HEK293 (cell line): ENCODE measurements at regions not wholly inside any gene's neighbourhood (a gene's known extent, or its start where the extent isn't known, plus 50 kb on each side); places are given as distances from the start of the nearest gene placed in this dataset.

Experiments used
- CTCF ChIA-PET: fragments of 350-600 bp; formaldehyde crosslinking; extraction: SDS; loops from one replicate; lab custom pipeline; 2021; ENCODE audit warnings: antibody characterized with exemption; lab: Yijun Ruan, JAX
- POLR2A ChIA-PET: fragments of 300-600 bp; formaldehyde crosslinking; extraction: SDS; loops from one replicate; lab custom pipeline; 2020; ENCODE audit warnings: antibody characterized with exemption, inconsistent platforms; lab: Yijun Ruan, JAX
- H3K27ac ChIP-seq: fragments of 200-500 bp; sonication (Bioruptor generic); 2 replicates; pipeline ENCODE4 v1.5.1; 2014; ENCODE audit warnings: low read depth, low read length, control low read depth, inconsistent platforms; ENCODE audit errors: extremely low read depth
- H3K36me3 ChIP-seq, 2 experiments: fragments of 200-500 bp in 1 of 2; sonication (Bioruptor generic) in 1 of 2; 1 replicate in 1 of 2; 2 replicates in 1 of 2; pipeline ENCODE4 v1.5.1; 2014 to 2017; ENCODE audit warnings: inconsistent platforms in 2 of 2, low read length in 2 of 2; ENCODE audit not compliant: control insufficient read depth in 2 of 2, insufficient read depth in 1 of 2
- H3K4me1 ChIP-seq: fragments of 200-500 bp; sonication (Bioruptor generic); 2 replicates; pipeline ENCODE4 v1.5.1; 2014; ENCODE audit warnings: mild to moderate bottlenecking, low read length, inconsistent platforms; ENCODE audit not compliant: control insufficient read depth, insufficient read depth
- H3K4me3 ChIP-seq: 2 replicates; pipeline ENCODE4 v1.5.1; 2011; ENCODE audit warnings: low read depth, mild to moderate bottlenecking, control low read depth, low read length, moderate library complexity
- H3K9me3 ChIP-seq: fragments of 200-500 bp; sonication (Bioruptor generic); 2 replicates; pipeline ENCODE4 v1.5.1; 2014; ENCODE audit warnings: low read depth, low read length, inconsistent platforms; ENCODE audit not compliant: control insufficient read depth, insufficient read depth
- FEZF1 ChIP-seq: fragments of 450-650 bp; formaldehyde crosslinking; IDR thresholded peaks from 2 replicates; pipeline ENCODE4 v1.5.1; 2016; ENCODE audit warnings: missing biosample characterization, missing genetic modification characterization
- GLIS2 ChIP-seq: fragments of 450-650 bp; formaldehyde crosslinking; IDR thresholded peaks from 2 replicates; pipeline ENCODE4 v1.5.1; 2016; ENCODE audit warnings: missing biosample characterization, missing genetic modification characterization
- KLF1 ChIP-seq: fragments of 450-650 bp; formaldehyde crosslinking; IDR thresholded peaks from 2 replicates; pipeline ENCODE4 v1.5.1; 2016; ENCODE audit warnings: missing biosample characterization, missing genetic modification characterization
- SP2 ChIP-seq: fragments of 450-650 bp; formaldehyde crosslinking; IDR thresholded peaks from 2 replicates; pipeline ENCODE4 v1.5.1; 2016; ENCODE audit warnings: missing biosample characterization, missing genetic modification characterization
- TRIM28 ChIP-seq: IDR thresholded peaks from 2 replicates; pipeline ENCODE4 v1.6.1; 2011; ENCODE audit warnings: low read length, control low read depth, borderline replicate concordance
- ZIC2 ChIP-seq: fragments of 450-650 bp; formaldehyde crosslinking; IDR thresholded peaks from 2 replicates; pipeline ENCODE4 v1.5.1; 2016; ENCODE audit warnings: missing biosample characterization, missing genetic modification characterization
- TF ChIP-seq, protein P1 (sequence below): fragments of 450-650 bp; formaldehyde crosslinking; IDR thresholded peaks from 2 replicates; pipeline ENCODE4 v1.5.1; 2016; ENCODE audit warnings: missing biosample characterization, missing genetic modification characterization
- TF ChIP-seq, protein P2 (sequence below): fragments of 450-650 bp; formaldehyde crosslinking; IDR thresholded peaks from 2 replicates; pipeline ENCODE4 v1.5.1; 2016; ENCODE audit warnings: missing biosample characterization, missing genetic modification characterization
- TF ChIP-seq, protein P3 (sequence below): fragments of 450-650 bp; formaldehyde crosslinking; IDR thresholded peaks from 2 replicates; pipeline ENCODE4 v1.5.1; 2016; ENCODE audit warnings: missing biosample characterization, missing genetic modification characterization, borderline replicate concordance
- TF ChIP-seq, protein P4 (sequence below): fragments of 450-650 bp; formaldehyde crosslinking; IDR thresholded peaks from 2 replicates; pipeline ENCODE4 v1.5.1; 2017; ENCODE audit warnings: missing biosample characterization, missing genetic modification characterization

DNA sequence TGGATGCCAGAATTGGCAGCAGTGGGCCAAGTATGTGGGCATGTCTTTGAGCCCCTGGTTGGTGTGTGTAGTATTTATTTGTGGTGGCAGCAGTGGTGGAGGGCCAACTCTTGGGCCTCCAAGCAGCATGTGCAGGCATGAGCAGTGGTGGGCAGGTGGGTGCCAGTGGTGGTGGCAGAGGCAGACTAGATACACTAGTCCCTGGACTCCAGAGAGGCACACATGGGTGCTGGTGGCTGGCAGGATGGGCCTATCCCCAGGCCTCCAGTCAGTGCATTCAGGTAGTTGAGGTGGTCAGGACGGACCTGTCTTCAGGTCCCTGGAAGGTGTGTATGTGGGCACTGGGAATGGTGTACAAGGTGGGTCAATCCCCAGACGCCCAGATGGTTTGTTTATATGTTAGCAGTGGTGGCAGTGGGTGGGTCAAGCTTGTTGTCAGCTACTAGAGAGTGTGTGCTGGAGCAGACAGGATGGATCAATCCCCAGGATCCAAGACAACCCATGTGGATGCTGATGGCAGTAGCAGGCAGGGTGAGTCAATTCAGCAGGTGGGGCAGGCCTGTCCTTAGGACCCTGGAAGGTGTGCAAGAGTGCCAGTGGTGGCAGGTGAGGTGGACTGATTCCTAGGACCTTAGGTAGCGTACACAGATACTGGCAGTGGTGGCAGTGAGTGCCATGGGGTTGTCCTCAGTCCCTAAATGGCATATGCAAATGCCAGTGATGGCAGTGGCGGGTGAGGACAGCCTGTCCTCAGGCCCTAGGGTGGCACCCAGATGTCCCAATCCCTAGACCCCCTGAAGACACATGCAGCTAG, 294.3 kb downstream of the RPS24 start (continued):
- TF ChIP-seq, protein P1, sequence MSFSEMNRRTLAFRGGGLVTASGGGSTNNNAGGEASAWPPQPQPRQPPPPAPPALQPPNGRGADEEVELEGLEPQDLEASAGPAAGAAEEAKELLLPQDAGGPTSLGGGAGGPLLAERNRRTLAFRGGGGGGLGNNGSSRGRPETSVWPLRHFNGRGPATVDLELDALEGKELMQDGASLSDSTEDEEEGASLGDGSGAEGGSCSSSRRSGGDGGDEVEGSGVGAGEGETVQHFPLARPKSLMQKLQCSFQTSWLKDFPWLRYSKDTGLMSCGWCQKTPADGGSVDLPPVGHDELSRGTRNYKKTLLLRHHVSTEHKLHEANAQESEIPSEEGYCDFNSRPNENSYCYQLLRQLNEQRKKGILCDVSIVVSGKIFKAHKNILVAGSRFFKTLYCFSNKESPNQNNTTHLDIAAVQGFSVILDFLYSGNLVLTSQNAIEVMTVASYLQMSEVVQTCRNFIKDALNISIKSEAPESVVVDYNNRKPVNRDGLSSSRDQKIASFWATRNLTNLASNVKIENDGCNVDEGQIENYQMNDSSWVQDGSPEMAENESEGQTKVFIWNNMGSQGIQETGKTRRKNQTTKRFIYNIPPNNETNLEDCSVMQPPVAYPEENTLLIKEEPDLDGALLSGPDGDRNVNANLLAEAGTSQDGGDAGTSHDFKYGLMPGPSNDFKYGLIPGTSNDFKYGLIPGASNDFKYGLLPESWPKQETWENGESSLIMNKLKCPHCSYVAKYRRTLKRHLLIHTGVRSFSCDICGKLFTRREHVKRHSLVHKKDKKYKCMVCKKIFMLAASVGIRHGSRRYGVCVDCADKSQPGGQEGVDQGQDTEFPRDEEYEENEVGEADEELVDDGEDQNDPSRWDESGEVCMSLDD (tag by site-specific recombination): no peak
- TF ChIP-seq FEZF1 (no peak), SP2 (tag by site-specific recombination) (no peak), TRIM28 (no peak)
- TF ChIP-seq, protein P2, sequence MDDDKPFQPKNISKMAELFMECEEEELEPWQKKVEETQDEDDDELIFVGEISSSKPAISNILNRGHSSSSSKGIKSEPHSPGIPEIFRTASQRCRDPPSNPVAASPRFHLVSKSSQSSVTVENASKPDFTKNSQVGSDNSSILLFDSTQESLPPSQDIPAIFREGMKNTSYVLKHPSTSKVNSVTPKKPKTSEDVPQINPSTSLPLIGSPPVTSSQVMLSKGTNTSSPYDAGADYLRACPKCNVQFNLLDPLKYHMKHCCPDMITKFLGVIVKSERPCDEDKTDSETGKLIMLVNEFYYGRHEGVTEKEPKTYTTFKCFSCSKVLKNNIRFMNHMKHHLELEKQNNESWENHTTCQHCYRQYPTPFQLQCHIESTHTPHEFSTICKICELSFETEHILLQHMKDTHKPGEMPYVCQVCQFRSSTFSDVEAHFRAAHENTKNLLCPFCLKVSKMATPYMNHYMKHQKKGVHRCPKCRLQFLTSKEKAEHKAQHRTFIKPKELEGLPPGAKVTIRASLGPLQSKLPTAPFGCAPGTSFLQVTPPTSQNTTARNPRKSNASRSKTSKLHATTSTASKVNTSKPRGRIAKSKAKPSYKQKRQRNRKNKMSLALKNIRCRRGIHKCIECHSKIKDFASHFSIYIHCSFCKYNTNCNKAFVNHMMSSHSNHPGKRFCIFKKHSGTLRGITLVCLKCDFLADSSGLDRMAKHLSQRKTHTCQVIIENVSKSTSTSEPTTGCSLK: no peak
- TF ChIP-seq, protein P3, sequence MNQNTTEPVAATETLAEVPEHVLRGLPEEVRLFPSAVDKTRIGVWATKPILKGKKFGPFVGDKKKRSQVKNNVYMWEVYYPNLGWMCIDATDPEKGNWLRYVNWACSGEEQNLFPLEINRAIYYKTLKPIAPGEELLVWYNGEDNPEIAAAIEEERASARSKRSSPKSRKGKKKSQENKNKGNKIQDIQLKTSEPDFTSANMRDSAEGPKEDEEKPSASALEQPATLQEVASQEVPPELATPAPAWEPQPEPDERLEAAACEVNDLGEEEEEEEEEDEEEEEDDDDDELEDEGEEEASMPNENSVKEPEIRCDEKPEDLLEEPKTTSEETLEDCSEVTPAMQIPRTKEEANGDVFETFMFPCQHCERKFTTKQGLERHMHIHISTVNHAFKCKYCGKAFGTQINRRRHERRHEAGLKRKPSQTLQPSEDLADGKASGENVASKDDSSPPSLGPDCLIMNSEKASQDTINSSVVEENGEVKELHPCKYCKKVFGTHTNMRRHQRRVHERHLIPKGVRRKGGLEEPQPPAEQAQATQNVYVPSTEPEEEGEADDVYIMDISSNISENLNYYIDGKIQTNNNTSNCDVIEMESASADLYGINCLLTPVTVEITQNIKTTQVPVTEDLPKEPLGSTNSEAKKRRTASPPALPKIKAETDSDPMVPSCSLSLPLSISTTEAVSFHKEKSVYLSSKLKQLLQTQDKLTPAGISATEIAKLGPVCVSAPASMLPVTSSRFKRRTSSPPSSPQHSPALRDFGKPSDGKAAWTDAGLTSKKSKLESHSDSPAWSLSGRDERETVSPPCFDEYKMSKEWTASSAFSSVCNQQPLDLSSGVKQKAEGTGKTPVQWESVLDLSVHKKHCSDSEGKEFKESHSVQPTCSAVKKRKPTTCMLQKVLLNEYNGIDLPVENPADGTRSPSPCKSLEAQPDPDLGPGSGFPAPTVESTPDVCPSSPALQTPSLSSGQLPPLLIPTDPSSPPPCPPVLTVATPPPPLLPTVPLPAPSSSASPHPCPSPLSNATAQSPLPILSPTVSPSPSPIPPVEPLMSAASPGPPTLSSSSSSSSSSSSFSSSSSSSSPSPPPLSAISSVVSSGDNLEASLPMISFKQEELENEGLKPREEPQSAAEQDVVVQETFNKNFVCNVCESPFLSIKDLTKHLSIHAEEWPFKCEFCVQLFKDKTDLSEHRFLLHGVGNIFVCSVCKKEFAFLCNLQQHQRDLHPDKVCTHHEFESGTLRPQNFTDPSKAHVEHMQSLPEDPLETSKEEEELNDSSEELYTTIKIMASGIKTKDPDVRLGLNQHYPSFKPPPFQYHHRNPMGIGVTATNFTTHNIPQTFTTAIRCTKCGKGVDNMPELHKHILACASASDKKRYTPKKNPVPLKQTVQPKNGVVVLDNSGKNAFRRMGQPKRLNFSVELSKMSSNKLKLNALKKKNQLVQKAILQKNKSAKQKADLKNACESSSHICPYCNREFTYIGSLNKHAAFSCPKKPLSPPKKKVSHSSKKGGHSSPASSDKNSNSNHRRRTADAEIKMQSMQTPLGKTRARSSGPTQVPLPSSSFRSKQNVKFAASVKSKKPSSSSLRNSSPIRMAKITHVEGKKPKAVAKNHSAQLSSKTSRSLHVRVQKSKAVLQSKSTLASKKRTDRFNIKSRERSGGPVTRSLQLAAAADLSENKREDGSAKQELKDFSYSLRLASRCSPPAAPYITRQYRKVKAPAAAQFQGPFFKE (tag by site-specific recombination): no peak

DNA sequence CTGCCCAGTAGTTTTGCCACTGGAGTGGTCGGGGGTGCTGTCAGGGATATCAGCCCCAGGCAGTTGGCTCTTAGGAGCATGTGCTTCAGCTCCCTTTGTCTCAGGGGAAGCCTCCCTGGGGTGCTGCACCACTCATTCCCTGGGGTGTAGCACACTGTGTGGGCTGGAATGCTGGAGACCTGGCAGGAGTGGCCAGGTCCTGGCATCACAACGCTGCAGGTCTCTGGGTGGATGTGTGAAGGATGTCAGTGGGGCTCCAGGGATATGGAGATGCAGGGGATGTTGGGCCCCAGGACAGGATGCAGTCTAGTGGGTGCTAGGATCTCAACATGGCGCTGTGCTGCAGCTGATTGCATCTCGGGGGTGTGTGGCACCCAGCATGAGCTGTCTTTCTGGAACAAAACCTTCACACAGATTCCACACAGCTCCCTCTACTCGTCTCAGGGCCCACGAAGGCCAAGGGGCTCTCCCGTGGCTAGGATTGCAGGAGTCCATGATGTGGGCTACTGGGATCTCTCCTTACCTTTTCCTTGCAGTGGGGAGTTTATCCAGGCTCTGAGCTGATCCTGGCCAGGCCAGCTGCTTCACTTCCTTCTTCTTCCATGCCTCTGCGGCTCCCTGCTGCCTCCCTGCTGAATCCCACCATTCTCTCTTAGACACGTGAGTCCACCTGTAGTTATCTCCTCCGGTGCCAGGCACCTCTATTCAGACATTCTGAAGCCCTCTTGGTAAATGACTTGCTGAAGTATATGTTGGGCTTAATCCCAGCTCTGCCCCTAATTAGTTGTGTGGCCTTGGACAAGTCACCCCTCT, 295.1 kb downstream of the RPS24 start:
- H3K36me3 ChIP-seq: no peaks in the 10 kb centered on the region
- no peaks in the 10 kb centered on the region; the same call in 1 of the 2 replicates for H3K9me3 ChIP-seq
- ChIA-PET CTCF (no interaction called here), POLR2A (no interaction called here)
- H3K4me3 ChIP-seq: no peak overlapping the region
- TF ChIP-seq, protein P4, sequence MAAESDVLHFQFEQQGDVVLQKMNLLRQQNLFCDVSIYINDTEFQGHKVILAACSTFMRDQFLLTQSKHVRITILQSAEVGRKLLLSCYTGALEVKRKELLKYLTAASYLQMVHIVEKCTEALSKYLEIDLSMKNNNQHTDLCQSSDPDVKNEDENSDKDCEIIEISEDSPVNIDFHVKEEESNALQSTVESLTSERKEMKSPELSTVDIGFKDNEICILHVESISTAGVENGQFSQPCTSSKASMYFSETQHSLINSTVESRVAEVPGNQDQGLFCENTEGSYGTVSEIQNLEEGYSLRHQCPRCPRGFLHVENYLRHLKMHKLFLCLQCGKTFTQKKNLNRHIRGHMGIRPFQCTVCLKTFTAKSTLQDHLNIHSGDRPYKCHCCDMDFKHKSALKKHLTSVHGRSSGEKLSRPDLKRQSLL (tag by site-specific recombination): no peak
- TF ChIP-seq KLF1 (tag by site-specific recombination): no peak
- no peak for TF ChIP-seq GLIS2
- peak; percentile 40 for TF ChIP-seq ZIC2 (tag by site-specific recombination)
- H3K4me1 ChIP-seq: no peaks in the 10 kb centered on the region
- no peak overlapping the region for H3K27ac ChIP-seq
